Left lung (tissue), 4 donors: ENCODE measurements at regions not wholly inside any gene's neighbourhood (a gene's known extent, or its start where the extent isn't known, plus 50 kb on each side); places are given as distances from the start of the nearest gene placed in this dataset.

Source experiments
- ATAC-seq: fragments of 200-7000 bp; cut with Tn5 transposase; one replicate; pipeline ENCODE4 v1.9.1; 2020; ENCODE audit warnings: moderate library complexity
- DNase-seq, 4 donors: peaks; one replicate each; pipeline ENCODE4 v3.0.0-alpha.2; 2013 to 2020
- H3K27ac ChIP-seq, 2 donors: fragments of 200-600 bp; sonication (generic) in 1 of 2; one replicate each; pipeline versions ENCODE4 v1.5.0 to v1.8.0; 2020 to 2021
- H3K27me3 ChIP-seq, 2 donors: fragments of 200-600 bp; sonication (generic) in 1 of 2; one replicate each; pipeline versions ENCODE4 v1.5.0 to v1.8.0; 2020 to 2021
- H3K36me3 ChIP-seq, 2 donors: fragments of 200-600 bp; sonication (generic) in 1 of 2; one replicate each; pipeline versions ENCODE4 v1.5.0 to v1.8.0; 2020 to 2021
- H3K4me1 ChIP-seq, 2 donors: fragments of 200-600 bp; one replicate each; pipeline ENCODE4 v1.8.0; 2021
- H3K4me3 ChIP-seq, 2 donors: fragments of 200-600 bp; sonication (generic) in 1 of 2; one replicate each; pipeline versions ENCODE4 v1.5.0 to v1.8.0; 2020 to 2021; ENCODE audit warnings: mild to moderate bottlenecking in 1 of 2
- H3K9me3 ChIP-seq, 2 donors: fragments of 200-600 bp; sonication (generic) in 1 of 2; one replicate each; pipeline versions ENCODE4 v1.5.0 to v1.8.0; 2020 to 2021
- intact Hi-C, 2 donors: fragments of 100-400 bp; cut with DNase I; formaldehyde crosslinking; loops; one replicate each; pipeline versions ENCODE4 v1.11.2 to v1.14.2; 2022
- TF ChIP-seq, protein P1 (sequence below), 2 donors: fragments of 200-600 bp; sonication (generic) in 1 of 2; IDR thresholded peaks; one replicate each; pipeline versions ENCODE4 v1.5.0 to v1.8.0; 2021; ENCODE audit warnings: antibody characterized with exemption in 2 of 2
- donor health status: DM: no; HTN: yes; CAD: no.
- donor health status: DM: no; HTN: no; CAD: no.

DNA sequence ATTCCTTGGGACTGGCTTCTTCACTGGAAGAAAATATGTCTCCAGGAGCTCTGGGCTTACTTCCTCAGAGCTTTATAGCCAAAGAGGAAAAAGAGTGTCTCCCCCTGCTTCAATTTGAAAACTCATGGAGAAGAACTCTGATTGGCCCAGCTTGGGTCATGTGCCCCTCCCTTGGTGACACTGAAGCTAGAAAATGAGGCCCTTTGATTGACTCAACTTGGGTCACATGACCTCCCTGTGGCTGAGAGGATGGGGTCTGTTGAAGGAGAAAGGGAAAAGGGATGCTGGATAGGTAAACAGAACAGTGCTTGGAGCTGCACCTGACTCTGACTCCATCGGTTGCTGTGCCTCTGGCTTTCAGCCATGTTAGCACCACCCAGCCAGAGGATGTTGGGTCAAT, 70.6 kb upstream of the KSR1 start:
- intact Hi-C loops: no loop called here
- Histone ChIP-seq H3K9me3 (no peaks in the 10 kb centered on the region), H3K4me1 (peaks cover under 1 to 6% of the 10 kb centered on the region in 2 donors), H3K36me3 (no peaks in the 10 kb centered on the region), H3K27ac (no peak overlapping the region), H3K4me3 (no peak overlapping the region), H3K27me3 (no peaks in the 10 kb centered on the region)
- TF ChIP-seq, protein P1, sequence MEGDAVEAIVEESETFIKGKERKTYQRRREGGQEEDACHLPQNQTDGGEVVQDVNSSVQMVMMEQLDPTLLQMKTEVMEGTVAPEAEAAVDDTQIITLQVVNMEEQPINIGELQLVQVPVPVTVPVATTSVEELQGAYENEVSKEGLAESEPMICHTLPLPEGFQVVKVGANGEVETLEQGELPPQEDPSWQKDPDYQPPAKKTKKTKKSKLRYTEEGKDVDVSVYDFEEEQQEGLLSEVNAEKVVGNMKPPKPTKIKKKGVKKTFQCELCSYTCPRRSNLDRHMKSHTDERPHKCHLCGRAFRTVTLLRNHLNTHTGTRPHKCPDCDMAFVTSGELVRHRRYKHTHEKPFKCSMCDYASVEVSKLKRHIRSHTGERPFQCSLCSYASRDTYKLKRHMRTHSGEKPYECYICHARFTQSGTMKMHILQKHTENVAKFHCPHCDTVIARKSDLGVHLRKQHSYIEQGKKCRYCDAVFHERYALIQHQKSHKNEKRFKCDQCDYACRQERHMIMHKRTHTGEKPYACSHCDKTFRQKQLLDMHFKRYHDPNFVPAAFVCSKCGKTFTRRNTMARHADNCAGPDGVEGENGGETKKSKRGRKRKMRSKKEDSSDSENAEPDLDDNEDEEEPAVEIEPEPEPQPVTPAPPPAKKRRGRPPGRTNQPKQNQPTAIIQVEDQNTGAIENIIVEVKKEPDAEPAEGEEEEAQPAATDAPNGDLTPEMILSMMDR (IDR thresholded peaks at IDR 0.05): no peak
- no peak for ATAC-seq
- no peak for DNase-seq

DNA sequence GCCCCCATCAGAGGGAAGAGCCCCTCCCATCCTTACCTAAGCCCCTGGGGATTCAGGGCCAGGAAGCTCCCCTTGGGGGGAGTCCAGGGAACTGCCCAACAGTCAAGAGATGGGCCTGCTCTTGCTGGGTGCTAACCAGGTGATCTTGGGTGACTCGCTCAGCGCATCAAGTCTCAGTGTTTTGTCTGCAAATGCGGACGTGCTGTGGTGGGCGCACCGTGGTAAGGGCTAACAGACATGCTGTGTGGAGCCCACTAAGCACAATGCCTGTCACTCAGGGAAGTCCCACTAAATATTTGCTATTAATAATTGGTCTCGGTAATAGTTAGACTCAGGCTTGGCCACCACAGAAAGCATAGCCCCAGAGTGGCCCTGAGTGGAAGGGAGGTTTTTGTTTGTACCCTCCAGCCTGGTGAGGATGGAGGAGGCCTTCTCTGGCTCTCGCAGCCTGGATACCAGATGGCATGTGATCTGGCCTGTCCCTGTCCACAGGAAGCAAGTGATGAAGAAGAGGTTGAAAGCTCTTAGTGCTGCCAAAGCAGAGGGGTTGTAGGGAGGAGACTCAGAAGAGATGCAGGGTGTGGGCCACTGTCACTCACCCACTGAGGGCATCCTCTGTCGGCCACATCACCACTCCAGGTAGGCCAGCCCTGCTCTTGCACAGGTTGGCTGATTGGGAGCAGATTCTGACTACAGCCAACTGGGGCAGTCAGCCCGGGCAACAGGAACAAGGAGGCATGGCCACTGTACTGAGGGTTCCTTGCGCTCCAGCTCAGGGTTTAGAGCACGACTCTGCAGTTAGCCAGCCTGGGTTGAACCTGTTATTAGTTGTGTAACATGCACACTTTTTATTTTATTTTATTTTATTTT, 69.8 kb upstream of the KSR1 start:
- no peak for DNase-seq
- TF ChIP-seq, protein P1 (IDR thresholded peaks at IDR 0.05): no peak
- H3K36me3 ChIP-seq: no peaks in the 10 kb centered on the region
- no peak for ATAC-seq
- H3K4me1 ChIP-seq: no peaks in the 10 kb centered on the region
- H3K27me3 ChIP-seq: no peaks in the 10 kb centered on the region
- H3K27ac ChIP-seq: no peak overlapping the region
- H3K4me3 ChIP-seq: no peak overlapping the region
- intact Hi-C loops: no loop called here
- H3K9me3 ChIP-seq: no peaks in the 10 kb centered on the region

DNA sequence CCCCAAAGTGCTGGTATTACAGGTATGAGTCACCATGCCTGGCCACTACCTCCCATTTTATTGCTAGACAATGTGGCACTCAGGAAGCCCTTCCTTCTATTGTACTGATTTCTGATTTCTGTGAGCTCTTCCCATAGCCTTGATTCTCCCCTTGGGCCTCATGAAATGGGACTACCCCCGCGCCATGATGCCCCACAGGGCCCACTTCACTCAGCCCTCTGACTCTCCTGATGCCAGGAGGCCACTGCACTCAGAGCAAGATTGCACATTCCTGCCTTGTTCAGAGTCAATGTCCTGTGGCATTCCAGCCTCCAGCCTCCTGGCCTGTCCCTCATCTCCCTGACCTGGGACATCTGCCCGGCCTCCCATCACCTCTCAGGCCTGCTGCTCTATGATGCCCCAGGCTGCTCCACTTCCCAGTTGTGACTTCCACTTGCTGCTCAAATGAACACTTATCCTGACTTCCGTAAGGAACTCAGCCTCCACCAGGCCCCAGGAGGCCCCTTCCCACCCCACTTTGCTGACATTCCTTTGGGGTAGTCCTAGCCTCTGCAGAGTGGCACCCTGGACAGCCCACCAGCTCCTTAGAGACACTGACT, 66.6 kb upstream of the KSR1 start:
- intact Hi-C loops: no loop called here
- TF ChIP-seq, protein P1 (IDR thresholded peaks at IDR 0.05): no peak
- Histone ChIP-seq H3K4me1 (no peaks in the 10 kb centered on the region), H3K27ac (no peak overlapping the region), H3K36me3 (no peaks in the 10 kb centered on the region), H3K27me3 (no peaks in the 10 kb centered on the region), H3K4me3 (no peak overlapping the region), H3K9me3 (no peaks in the 10 kb centered on the region)
- DNase-seq: no peak
- no peak for ATAC-seq

DNA sequence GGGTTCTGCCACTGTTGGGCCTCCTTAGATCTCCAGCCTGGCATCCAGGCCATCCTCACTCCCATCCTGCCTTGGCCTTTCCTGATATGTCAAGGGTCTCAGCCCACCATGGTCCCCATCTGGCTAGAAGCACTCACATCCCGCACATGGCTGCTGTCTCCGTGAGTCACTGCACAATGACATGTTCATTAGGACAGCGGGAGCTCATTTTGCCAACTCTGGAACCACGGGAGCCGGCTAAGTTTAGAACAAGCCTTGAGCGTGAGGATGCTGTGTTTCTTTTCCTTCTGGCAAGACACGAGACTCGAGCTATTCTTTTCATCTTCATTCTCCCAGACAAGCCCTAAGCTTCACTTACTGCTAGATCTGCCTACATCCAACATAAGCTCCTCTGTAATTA, 65.7 kb upstream of the KSR1 start:
- H3K4me1 ChIP-seq: no peaks in the 10 kb centered on the region
- no peaks in the 10 kb centered on the region for H3K36me3 ChIP-seq
- no peaks in the 10 kb centered on the region for H3K27me3 ChIP-seq
- intact Hi-C loops: no loop called here
- no peak overlapping the region for H3K4me3 ChIP-seq
- DNase-seq (no peak), ATAC-seq (no peak)
- TF ChIP-seq, protein P1 (IDR thresholded peaks at IDR 0.05): no peak
- no peak overlapping the region for H3K27ac ChIP-seq
- peaks cover 0 to 2% of the 10 kb centered on the region in 2 donors for H3K9me3 ChIP-seq

DNA sequence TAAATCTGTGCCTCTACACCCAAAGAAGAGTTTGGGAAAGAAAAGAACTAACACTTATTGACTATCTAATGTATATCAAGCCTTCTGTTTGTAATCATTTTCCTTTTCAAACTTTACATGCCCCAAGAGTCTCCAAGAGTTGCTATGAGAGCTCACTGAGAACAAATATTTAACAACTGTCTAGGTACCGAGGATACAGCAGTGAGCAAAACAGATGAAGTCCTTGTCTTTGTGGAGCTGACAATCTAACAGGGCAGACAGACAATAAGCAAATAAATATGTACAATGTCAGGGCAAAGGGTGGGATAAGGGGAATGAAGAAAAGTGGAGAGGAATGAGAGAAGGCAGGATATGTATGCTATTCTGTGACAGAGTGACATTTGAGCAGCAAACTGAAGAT, 64.8 kb upstream of the KSR1 start:
- no peak for ATAC-seq
- TF ChIP-seq, protein P1 (IDR thresholded peaks at IDR 0.05): no peak
- Histone ChIP-seq H3K4me1 (no peaks in the 10 kb centered on the region), H3K27me3 (no peaks in the 10 kb centered on the region), H3K9me3 (peaks cover 0 to 2% of the 10 kb centered on the region in 2 donors), H3K27ac (no peak overlapping the region), H3K4me3 (no peak overlapping the region), H3K36me3 (no peaks in the 10 kb centered on the region)
- no peak for DNase-seq
- intact Hi-C loops: no loop called here
